RWPE2 (cell line): ENCODE measurements at regions not wholly inside any gene's neighbourhood (a gene's known extent, or its start where the extent isn't known, plus 50 kb on each side); places are given as distances from the start of the nearest gene placed in this dataset.

Source experiments
- ATAC-seq: fragments of 200-7000 bp; cut with Tn5 transposase; 3 replicates; pipeline ENCODE4 v1.9.1; 2021; ENCODE audit warnings: low read depth
- DNase-seq: peaks from one replicate; pipeline ENCODE4 v3.0.0-alpha.2; 2020; ENCODE audit warnings: low spot score
- H3K27ac ChIP-seq: fragments of 450-650 bp; 2 replicates; pipeline ENCODE4 v1.5.1; 2017; ENCODE audit warnings: mild to moderate bottlenecking; ENCODE audit not compliant: poor library complexity, severe bottlenecking
- H3K27me3 ChIP-seq: fragments of 250-450 bp; sonication (Bioruptor Pico); 2 replicates; pipeline ENCODE4 v1.5.1; 2021; ENCODE audit warnings: mild to moderate bottlenecking, moderate library complexity; ENCODE audit not compliant: insufficient read depth, poor library complexity, severe bottlenecking
- H3K36me3 ChIP-seq: fragments of 250-450 bp; sonication (Bioruptor Pico); 2 replicates; pipeline ENCODE4 v1.5.1; 2020; ENCODE audit warnings: low read depth, mild to moderate bottlenecking, moderate library complexity
- H3K4me1 ChIP-seq: fragments of 250-450 bp; sonication (Bioruptor Pico); 2 replicates; pipeline ENCODE4 v1.5.1; 2021; ENCODE audit warnings: mild to moderate bottlenecking, moderate library complexity; ENCODE audit not compliant: insufficient read depth, poor library complexity, severe bottlenecking
- H3K4me3 ChIP-seq: fragments of 250-450 bp; sonication (Bioruptor Pico); 2 replicates; pipeline ENCODE4 v1.5.1; 2021; ENCODE audit warnings: mild to moderate bottlenecking, moderate library complexity; ENCODE audit not compliant: severe bottlenecking
- H3K9me3 ChIP-seq: fragments of 250-450 bp; sonication (Bioruptor Pico); 2 replicates; pipeline ENCODE4 v1.5.1; 2021; ENCODE audit warnings: mild to moderate bottlenecking, moderate library complexity; ENCODE audit not compliant: severe bottlenecking
- CTCF ChIP-seq: fragments of 450-650 bp; IDR thresholded peaks from one replicate; pipeline ENCODE4 v1.5.1; 2017; ENCODE audit warnings: mild to moderate bottlenecking, moderate library complexity; ENCODE audit not compliant: poor library complexity, severe bottlenecking

GRCh38 chr13:99689955-99690354 lies 188.7 kb downstream of the TM9SF2 start:
- TF ChIP-seq CTCF, result no peak
- Histone ChIP-seq H3K9me3 (no peaks in the 10 kb centered on the region), H3K36me3 (no peaks in the 10 kb centered on the region), H3K27ac (no peak overlapping the region), H3K4me1 (no peaks in the 10 kb centered on the region), H3K4me3 (no peak overlapping the region), H3K27me3 (no peaks in the 10 kb centered on the region)
- DNase-seq, result no peak
- ATAC-seq, result no peak

- no peak for TF ChIP-seq CTCF
- no peak for ATAC-seq
- Histone ChIP-seq H3K27me3 (no peaks in the 10 kb centered on the region), H3K36me3 (no peaks in the 10 kb centered on the region), H3K27ac (no peak overlapping the region), H3K4me3 (no peak overlapping the region), H3K9me3 (no peaks in the 10 kb centered on the region), H3K4me1 (no peaks in the 10 kb centered on the region)
- no peak for DNase-seq
Measured at GRCh38 chr13:99688776-99689175, 187.5 kb downstream of the TM9SF2 start.

GRCh38 chr13:99687723-99688397 lies 186.6 kb downstream of the TM9SF2 start:
- TF ChIP-seq CTCF, result no peak
- Histone ChIP-seq H3K27me3 (no peaks in the 10 kb centered on the region), H3K36me3 (no peaks in the 10 kb centered on the region), H3K4me1 (no peaks in the 10 kb centered on the region), H3K4me3 (no peak overlapping the region), H3K27ac (no peak overlapping the region), H3K9me3 (no peaks in the 10 kb centered on the region)
- ATAC-seq (no peak), DNase-seq (no peak)

GRCh38 chr13:99686944-99687411 lies 185.7 kb downstream of the TM9SF2 start:
- Histone ChIP-seq H3K4me1 (no peaks in the 10 kb centered on the region), H3K27ac (no peak overlapping the region), H3K36me3 (no peaks in the 10 kb centered on the region), H3K9me3 (no peaks in the 10 kb centered on the region), H3K27me3 (no peaks in the 10 kb centered on the region), H3K4me3 (no peak overlapping the region)
- DNase-seq (no peak), ATAC-seq (no peak)
- no peak for TF ChIP-seq CTCF

- Histone ChIP-seq H3K27me3 (no peaks in the 10 kb centered on the region), H3K27ac (no peak overlapping the region), H3K4me3 (no peak overlapping the region), H3K4me1 (no peaks in the 10 kb centered on the region), H3K36me3 (no peaks in the 10 kb centered on the region), H3K9me3 (no peaks in the 10 kb centered on the region)
- DNase-seq, result no peak
- ATAC-seq, result no peak
- TF ChIP-seq CTCF, result no peak
Measured at GRCh38 chr13:99686157-99686572, 184.9 kb downstream of the TM9SF2 start.
